ENCODE measurements at regions not wholly inside any gene's neighbourhood (a gene's known extent, or its start where the extent isn't known, plus 50 kb on each side); places are given as distances from the start of the nearest gene placed in this dataset.

DNA sequence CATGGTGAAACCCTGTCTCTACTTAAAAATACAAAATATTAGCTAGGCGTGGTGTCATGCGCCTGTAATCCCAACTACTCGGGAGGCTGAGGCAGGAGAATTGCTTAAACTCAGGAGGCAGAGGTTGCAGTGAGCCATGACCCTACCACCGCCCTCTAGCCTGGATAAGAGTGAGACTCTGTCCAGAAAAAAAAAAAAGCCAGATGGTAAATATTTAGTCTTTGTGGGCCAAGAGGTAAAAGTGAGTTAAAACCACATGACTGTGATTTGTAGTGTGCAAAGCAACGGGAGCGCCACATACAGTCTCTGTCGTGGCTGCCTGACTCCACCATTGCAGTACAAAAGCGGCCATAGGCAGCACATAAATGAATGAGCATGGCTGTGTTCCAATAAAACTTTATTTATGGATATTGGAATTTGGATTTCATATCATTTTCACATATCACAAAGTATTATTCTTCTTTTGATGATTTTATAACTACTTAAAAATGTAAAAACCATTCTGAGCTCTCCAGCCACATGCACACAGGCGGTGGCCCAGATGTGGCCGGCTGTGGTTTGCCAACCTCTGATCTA lies 51.8 kb upstream of the CASZ1 start:
- DNase-seq: no peak
- Mint-ChIP-seq H3K27ac (no peak overlapping the region), H3K4me3 (no peak overlapping the region)

DNA sequence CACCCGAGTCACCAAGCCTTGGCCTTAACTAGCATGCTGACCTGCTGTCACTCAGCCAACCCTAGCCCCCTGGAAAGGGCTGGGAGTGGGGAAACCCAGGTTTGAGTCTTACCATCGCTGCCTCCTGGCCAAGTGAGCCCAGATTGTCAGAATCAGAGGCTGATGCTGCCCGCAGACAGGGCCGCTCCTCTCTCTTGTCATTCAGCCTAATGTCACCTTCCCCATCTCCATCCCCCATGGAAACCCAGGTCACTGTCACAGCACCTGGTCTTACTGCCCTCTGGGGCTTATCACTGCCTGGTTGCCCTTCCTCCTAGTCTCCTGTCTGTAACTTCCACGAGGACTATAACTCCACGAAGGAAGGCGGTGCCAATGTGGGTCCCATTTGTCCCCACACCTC lies 53.6 kb upstream of the CASZ1 start:
- ATAC-seq (no peak), DNase-seq (no peak)
- H3K9me3 Mint-ChIP-seq (ENCODE audit: insufficient read depth): no peaks in the 10 kb centered on the region
- ChIA-PET CTCF (no interaction called here), POLR2A (no interaction called here)
- H3K4me1 Mint-ChIP-seq (ENCODE audit: low read depth): no peaks in the 10 kb centered on the region
- no peak overlapping the region for H3K27ac Mint-ChIP-seq
- no peak overlapping the region for H3K4me3 Mint-ChIP-seq
- H3K27me3 Mint-ChIP-seq (ENCODE audit: low read depth): peaks cover 2% of the 10 kb centered on the region
- no peaks in the 10 kb centered on the region for H3K36me3 Mint-ChIP-seq (ENCODE audit: low read depth)

More for the DNA sequence above, 51.8 kb upstream of the CASZ1 start:
- no peaks in the 10 kb centered on the region for H3K4me1 Mint-ChIP-seq (ENCODE audit: low read depth)
- H3K36me3 Mint-ChIP-seq (ENCODE audit: low read depth): no peaks in the 10 kb centered on the region
- ATAC-seq: no peak
- ChIA-PET CTCF (no interaction called here), POLR2A (no interaction called here)
- H3K27me3 Mint-ChIP-seq (ENCODE audit: low read depth): peaks cover 4% of the 10 kb centered on the region
- no peaks in the 10 kb centered on the region for H3K9me3 Mint-ChIP-seq (ENCODE audit: insufficient read depth)

DNA sequence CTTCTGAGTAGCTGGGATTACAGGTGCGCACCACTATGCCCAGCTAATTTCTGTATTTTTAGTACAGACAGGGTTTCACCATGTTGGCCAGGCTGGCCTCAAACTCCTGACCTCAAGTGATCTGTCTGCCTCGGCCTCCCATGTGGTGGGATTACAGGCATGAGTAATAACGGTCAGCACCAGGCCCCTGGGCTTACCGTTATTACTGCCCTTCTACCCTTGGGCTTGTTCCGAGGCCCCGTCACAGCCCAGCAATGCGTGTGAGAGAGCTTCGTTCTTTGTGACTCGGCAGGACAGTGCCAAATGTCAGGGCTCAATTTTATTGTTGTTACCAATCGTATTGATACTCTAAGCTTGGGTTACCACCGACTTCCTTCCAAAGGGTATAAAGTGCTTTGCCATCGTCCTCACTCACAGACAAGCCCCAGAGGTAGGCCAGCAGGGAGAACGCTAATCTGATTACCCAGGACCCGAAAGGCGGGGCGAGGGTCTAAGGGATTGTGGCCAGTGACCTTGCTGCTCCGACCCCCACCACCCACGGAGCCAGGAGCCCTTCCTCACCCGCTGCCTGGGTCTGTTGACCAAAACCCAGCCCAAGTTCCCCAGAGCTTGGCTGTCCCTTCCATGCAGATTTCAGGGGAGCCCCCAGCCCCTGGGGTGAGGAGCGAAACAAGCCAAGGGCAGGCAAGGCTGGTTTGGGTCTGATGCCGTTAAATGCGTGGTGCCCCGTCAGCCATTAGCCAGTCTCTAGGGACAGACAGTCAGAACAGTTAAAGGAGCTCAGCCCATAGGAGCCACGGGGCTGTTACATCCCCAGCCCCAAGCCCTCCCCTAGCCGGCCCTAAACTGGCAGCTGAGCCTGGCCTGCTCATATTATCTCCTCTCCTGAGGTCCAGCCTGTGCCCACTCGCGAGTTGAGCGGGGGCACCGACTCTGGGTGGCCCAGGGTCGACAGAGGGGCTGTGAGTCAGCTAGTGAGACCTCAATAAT lies 54.9 kb upstream of the CASZ1 start:
- H3K27me3 Mint-ChIP-seq (ENCODE audit: low read depth): no peaks in the 10 kb centered on the region
- no peaks in the 10 kb centered on the region for H3K4me1 Mint-ChIP-seq (ENCODE audit: low read depth)
- ChIA-PET POLR2A (no interaction called here), CTCF (no interaction called here)
- H3K9me3 Mint-ChIP-seq (ENCODE audit: insufficient read depth): no peaks in the 10 kb centered on the region
- H3K27ac Mint-ChIP-seq: no peak overlapping the region
- ATAC-seq (no peak), DNase-seq (no peak)
- no peak overlapping the region for H3K4me3 Mint-ChIP-seq
- H3K36me3 Mint-ChIP-seq (ENCODE audit: low read depth): no peaks in the 10 kb centered on the region

GRCh38 chr1:10852018-10852417 lies 55.6 kb upstream of the CASZ1 start:
- DNase-seq (no peak), ATAC-seq (no peak)
- ChIA-PET CTCF (no interaction called here), POLR2A (no interaction called here)
- no peak overlapping the region for H3K4me3 Mint-ChIP-seq
- H3K9me3 Mint-ChIP-seq (ENCODE audit: insufficient read depth): no peaks in the 10 kb centered on the region
- H3K27me3 Mint-ChIP-seq (ENCODE audit: low read depth): no peaks in the 10 kb centered on the region
- H3K36me3 Mint-ChIP-seq (ENCODE audit: low read depth): no peaks in the 10 kb centered on the region
- no peaks in the 10 kb centered on the region for H3K4me1 Mint-ChIP-seq (ENCODE audit: low read depth)
- no peak overlapping the region for H3K27ac Mint-ChIP-seq

- Mint-ChIP-seq H3K9me3 (ENCODE audit: insufficient read depth) (no peaks in the 10 kb centered on the region), H3K4me1 (ENCODE audit: low read depth) (no peaks in the 10 kb centered on the region), H3K27me3 (ENCODE audit: low read depth) (no peaks in the 10 kb centered on the region), H3K27ac (no peak overlapping the region), H3K36me3 (ENCODE audit: low read depth) (no peaks in the 10 kb centered on the region), H3K4me3 (no peak overlapping the region)
- DNase-seq (no peak), ATAC-seq (no peak)
- ChIA-PET CTCF (no interaction called here), POLR2A (no interaction called here)
Measured at GRCh38 chr1:10852486-10852885, 56.0 kb upstream of the CASZ1 start.

DNA sequence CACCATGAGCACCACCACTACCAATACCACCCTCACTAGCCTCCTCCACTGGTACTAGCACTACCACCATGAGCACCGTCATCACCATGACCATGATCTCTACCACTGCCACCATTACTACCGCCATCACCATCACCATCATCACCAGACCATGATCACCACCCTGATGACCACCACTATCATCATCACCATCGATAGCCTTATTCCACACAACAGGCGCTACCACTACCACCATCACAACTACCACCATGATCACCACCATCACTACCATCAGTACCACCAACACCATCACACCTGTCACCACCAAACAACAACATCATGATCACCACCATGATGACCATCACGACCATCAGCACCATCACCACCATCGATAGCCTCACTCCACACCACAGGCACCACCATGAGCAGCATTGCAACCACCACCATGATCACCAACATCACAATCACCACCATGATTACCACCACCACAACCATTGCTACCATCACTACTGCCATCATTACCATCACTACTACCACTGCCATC lies 56.6 kb upstream of the CASZ1 start:
- DNase-seq (no peak), ATAC-seq (no peak)
- Mint-ChIP-seq H3K4me3 (no peak overlapping the region), H3K36me3 (ENCODE audit: low read depth) (no peaks in the 10 kb centered on the region), H3K4me1 (ENCODE audit: low read depth) (no peaks in the 10 kb centered on the region), H3K27ac (no peak overlapping the region), H3K27me3 (ENCODE audit: low read depth) (no peaks in the 10 kb centered on the region), H3K9me3 (ENCODE audit: insufficient read depth) (no peaks in the 10 kb centered on the region)
- ChIA-PET POLR2A (no interaction called here), CTCF (no interaction called here)

GRCh38 chr1:10853701-10854100 lies 57.3 kb upstream of the CASZ1 start:
- ChIA-PET CTCF (no interaction called here), POLR2A (no interaction called here)
- H3K9me3 Mint-ChIP-seq (ENCODE audit: insufficient read depth): no peaks in the 10 kb centered on the region
- ATAC-seq (no peak), DNase-seq (no peak)
- H3K27ac Mint-ChIP-seq: no peak overlapping the region
- no peak overlapping the region for H3K4me3 Mint-ChIP-seq
- no peaks in the 10 kb centered on the region for H3K27me3 Mint-ChIP-seq (ENCODE audit: low read depth)
- no peaks in the 10 kb centered on the region for H3K4me1 Mint-ChIP-seq (ENCODE audit: low read depth)
- H3K36me3 Mint-ChIP-seq (ENCODE audit: low read depth): no peaks in the 10 kb centered on the region

DNA sequence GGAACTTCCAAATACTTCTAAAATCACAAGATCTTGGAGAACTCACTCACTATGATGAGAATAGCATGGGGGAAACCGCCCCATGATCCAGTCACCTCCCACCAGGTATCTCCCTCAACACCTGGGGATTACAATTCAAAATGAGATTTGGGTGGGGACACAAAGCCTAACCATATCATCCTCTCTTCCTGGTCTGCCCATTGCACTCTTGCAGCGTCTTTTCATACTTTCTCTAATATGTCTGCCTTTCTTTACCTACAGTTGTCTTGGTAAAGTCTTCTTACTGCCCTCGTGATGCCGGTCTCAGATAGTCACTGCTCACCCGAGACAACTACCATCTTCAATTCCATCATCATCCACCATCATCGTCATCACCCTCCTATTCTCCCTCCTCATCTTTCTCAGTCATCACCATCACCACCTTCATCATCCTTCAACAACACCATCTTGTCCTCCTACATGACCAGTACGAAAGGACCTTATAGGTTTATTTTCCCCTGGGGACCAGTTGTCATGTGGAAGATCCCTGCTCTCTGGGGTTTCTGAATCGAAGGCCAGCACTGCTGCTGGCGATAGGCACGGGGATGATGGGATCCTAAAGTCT lies 58.5 kb upstream of the CASZ1 start:
- Mint-ChIP-seq H3K4me1 (ENCODE audit: low read depth) (no peaks in the 10 kb centered on the region), H3K36me3 (ENCODE audit: low read depth) (no peaks in the 10 kb centered on the region), H3K4me3 (no peak overlapping the region), H3K27me3 (ENCODE audit: low read depth) (no peaks in the 10 kb centered on the region), H3K9me3 (ENCODE audit: insufficient read depth) (no peaks in the 10 kb centered on the region), H3K27ac (no peak overlapping the region)
- POLR2A ChIA-PET: no interaction called here
- CTCF ChIA-PET: no interaction called here
- ATAC-seq: no peak
- DNase-seq: no peak

- Mint-ChIP-seq H3K4me1 (ENCODE audit: low read depth) (no peaks in the 10 kb centered on the region), H3K9me3 (ENCODE audit: insufficient read depth) (no peaks in the 10 kb centered on the region), H3K27me3 (ENCODE audit: low read depth) (peaks cover 9% of the 10 kb centered on the region), H3K27ac (no peak overlapping the region), H3K36me3 (ENCODE audit: low read depth) (no peaks in the 10 kb centered on the region), H3K4me3 (no peak overlapping the region)
- DNase-seq: no peak
- POLR2A ChIA-PET: no interaction called here
- ATAC-seq: no peak
- CTCF ChIA-PET: no interaction called here
Measured at GRCh38 chr1:10856176-10856683, 59.8 kb upstream of the CASZ1 start.

- ChIA-PET POLR2A (no interaction called here), CTCF (no interaction called here)
- H3K4me1 Mint-ChIP-seq (ENCODE audit: low read depth): no peaks in the 10 kb centered on the region
- ATAC-seq (no peak), DNase-seq (no peak)
- H3K36me3 Mint-ChIP-seq (ENCODE audit: low read depth): no peaks in the 10 kb centered on the region
- H3K27me3 Mint-ChIP-seq (ENCODE audit: low read depth): peaks cover 9% of the 10 kb centered on the region
- H3K4me3 Mint-ChIP-seq: no peak overlapping the region
- no peak overlapping the region for H3K27ac Mint-ChIP-seq
- no peaks in the 10 kb centered on the region for H3K9me3 Mint-ChIP-seq (ENCODE audit: insufficient read depth)
Measured at GRCh38 chr1:10856863-10857598, 60.6 kb upstream of the CASZ1 start.

GRCh38 chr1:10857687-10858086 lies 61.2 kb upstream of the CASZ1 start:
- peaks cover 9% of the 10 kb centered on the region for H3K27me3 Mint-ChIP-seq (ENCODE audit: low read depth)
- ChIA-PET CTCF (no interaction called here), POLR2A (no interaction called here)
- H3K9me3 Mint-ChIP-seq (ENCODE audit: insufficient read depth): no peaks in the 10 kb centered on the region
- ATAC-seq (no peak), DNase-seq (no peak)
- no peaks in the 10 kb centered on the region for H3K4me1 Mint-ChIP-seq (ENCODE audit: low read depth)
- no peak overlapping the region for H3K4me3 Mint-ChIP-seq
- no peak overlapping the region for H3K27ac Mint-ChIP-seq
- H3K36me3 Mint-ChIP-seq (ENCODE audit: low read depth): no peaks in the 10 kb centered on the region

GRCh38 chr1:10860218-10860617 lies 63.8 kb upstream of the CASZ1 start:
- ATAC-seq: no peak
- no peaks in the 10 kb centered on the region for H3K9me3 Mint-ChIP-seq (ENCODE audit: insufficient read depth)
- H3K27ac Mint-ChIP-seq: no peak overlapping the region
- POLR2A ChIA-PET: no interaction called here
- no peaks in the 10 kb centered on the region for H3K4me1 Mint-ChIP-seq (ENCODE audit: low read depth)
- CTCF ChIA-PET: interaction anchor here (0.9 kb wide), 1 partner anchor 365 kb away, joined by 3 read pairs; no protein-coding TSS in a partner anchor
- DNase-seq: no peak
- no peak overlapping the region for H3K4me3 Mint-ChIP-seq
- H3K36me3 Mint-ChIP-seq (ENCODE audit: low read depth): no peaks in the 10 kb centered on the region
- H3K27me3 Mint-ChIP-seq (ENCODE audit: low read depth): peaks cover 29% of the 10 kb centered on the region

Data from activated CD8-positive, alpha-beta T cell treated with anti-CD3 and anti-CD28 coated beads, Interleukin-2, amount 10 ng/mL, durations not matched to agents 7 days and 5 days (primary cell).